ENCODE measurements at regions not wholly inside any gene's neighbourhood (a gene's known extent, or its start where the extent isn't known, plus 50 kb on each side); places are given as distances from the start of the nearest gene placed in this dataset.

DNA sequence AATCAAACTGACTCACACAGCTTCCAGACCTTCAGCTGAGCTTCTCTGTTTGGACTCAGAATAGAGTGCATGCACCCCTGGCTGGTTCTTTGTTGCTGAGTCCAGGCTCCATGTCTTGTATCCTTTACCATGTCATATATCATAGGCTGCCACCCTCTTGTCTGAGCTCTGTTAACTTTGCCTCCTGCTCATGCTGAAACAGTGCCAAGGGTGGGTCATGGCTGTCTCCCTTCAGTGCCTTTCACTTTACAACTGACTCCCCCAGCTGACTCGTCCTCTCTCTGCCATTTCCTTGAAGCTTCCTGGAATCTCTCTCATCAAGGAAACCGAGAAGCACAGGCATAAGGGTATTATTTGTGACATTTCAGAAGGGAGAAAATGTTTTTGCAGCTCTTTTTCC lies 885.3 kb downstream of the TTLL7 start:
- no peak for DNase-seq

DNA sequence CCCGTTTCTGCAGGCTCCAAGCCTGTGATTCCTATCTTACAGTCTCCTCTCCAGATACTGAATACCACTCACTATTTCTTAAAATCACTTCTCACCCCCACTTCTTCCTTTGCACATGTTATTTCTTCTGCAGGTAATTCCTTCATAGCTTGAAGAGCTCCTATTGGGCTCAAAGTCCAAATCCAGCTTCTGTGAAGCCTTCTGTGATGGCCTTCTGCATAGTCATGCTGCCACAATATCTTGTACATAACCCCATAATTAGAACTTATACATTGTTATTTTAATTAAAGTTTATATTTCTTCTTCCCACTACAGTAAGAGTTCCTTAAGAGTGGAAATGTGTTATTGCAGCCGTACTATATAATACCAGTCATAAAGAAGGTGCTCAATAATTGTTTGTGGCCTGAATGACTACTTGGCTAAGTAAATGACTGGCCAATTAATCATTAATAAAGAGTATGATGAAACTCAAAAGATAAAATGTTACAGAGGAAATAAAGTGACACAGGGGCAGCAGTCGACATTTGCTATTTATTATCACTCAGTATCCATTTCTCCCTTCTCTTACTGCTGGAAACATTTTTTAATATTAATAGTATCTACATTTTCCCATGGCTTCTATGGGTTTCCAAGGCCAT lies 886.6 kb downstream of the TTLL7 start:
- no peak for DNase-seq

DNA sequence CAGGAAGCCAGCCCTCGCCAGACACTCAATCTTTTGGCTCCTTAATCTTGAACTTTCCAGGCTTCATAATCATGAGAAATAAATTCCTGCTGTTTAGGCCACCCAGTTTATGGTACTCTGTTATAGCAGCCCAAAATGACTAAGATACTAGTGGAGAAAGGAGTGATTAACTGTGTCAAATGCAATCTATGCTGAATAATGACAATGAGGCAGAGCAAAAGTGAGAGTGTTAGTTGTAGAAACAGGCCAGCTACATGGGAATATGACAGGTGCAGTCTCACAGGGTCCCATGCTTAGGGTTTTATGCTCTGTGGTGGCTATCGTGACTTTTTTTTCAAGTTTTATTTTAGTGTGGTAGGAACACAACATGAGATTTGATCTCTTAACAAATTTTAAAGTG lies 888.8 kb downstream of the TTLL7 start:
- no peak for DNase-seq

- DNase-seq = no peak
Measured at GRCh38 chr1:83109692-83110091, 889.2 kb downstream of the TTLL7 start.

DNA sequence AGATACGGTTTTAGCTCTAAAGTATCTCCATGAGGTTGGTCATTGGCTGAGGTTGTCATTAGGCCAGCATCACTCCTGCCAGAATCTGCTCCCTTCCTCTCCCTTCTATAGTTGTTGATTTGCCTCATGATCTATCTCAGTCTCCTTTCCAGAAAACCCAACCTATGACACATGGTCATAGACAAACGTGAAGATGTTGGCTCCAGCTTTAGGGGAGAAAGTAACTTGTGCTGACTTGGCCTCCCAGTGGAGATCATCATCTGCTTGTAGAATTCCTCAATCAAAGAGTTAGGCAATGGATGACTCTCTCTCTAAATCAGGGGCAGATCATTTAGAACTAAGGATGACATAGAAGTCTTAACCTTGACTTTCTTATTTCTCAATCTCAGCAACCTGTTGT lies 894.4 kb downstream of the TTLL7 start:
- DNase-seq = no peak

DNA sequence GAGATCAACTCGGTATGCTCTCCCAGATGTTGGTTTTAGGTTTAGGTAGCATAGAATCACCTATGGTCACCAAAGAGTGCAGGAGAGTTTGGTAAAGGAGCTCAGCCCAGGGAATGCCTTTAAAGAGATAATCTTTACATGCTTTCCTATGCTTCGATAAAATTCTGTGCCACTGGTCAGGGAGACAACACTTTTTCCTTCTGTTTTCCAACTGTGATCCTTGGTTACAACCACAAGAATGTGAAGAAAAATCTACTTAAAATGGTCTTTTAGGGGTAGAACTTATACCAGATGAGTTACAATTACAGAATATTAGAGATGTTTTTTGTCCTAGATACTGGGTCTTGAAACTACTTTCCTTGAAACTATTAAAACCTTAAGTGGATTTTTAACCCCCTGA lies 895.6 kb downstream of the TTLL7 start:
- DNase-seq = no peak

- no peak for DNase-seq
Measured at GRCh38 chr1:83102630-83103071, 896.3 kb downstream of the TTLL7 start.

DNA sequence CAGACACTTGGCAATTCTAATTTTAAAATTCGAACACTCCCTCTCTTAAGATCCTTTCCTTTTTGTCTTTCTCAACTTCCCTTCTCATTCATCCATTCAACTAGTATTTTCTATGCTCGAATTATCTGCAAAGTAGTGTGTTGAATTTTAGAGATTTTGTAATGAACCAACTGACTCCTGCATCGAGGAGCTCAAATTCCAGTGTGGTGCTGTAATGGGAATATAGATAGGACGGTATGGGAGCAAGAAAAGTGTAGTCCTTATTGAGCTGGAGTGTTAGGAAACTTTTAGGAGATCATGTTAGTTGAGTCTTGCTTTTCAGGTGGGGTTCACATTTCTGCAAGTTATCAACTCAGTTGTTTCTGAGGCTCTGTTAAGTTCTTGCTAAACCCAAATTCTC lies 897.5 kb downstream of the TTLL7 start:
- no peak for DNase-seq

DNA sequence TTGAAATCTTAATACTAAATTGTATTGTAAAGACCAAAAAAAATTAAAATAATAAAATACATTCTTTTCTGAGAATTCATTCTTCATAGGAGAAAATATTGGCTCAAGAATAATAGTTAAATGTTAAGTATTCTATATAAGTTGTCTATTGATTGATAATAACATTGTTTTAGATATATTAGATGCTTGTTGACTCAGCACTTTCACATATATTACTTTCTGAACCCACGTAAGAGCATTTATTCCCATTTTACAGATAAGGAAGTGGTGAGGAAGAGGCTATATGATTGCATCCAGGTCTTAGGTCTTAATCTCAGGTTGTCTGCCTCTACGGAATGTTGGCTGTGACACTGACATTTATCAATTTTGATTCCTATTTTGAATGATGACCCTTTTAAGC lies 898.8 kb downstream of the TTLL7 start:
- no peak for DNase-seq

DNA sequence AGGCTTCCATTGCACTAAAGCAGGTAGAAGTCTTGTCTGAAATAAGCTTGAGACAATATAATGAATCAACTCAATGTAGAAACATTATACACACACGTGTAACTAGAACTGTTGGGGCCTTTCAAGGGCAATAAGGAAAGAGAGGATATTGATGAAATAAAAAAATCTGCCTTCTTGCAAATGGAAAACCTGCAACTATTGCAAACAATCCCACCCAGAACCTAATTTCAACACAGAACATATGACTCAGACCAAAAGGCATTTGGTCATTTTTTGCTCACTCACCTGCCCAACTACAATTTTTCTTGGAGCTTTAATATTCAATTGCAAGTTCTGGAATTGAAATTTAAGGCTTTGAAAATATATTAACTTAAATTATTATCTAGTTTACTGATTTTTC lies 900.1 kb downstream of the TTLL7 start:
- no peak for DNase-seq

DNA sequence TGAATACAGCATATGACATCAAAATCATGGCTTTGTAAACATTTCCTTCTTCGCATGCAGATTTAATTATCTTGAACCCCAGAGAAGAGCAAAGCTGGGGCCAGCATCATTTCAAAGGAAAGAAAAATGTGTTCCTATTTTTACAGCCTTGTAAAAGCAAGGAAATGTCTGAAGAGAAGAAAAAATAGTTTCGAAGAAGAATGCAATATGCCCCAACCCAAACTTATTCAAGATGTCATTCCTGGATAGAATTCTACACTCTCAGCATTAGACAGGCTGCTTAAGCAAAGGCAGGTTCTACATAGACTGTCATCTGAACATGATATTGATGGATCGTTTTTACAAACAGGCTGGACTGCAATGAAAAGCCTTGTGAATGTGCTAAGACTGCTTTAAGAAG lies 900.8 kb downstream of the TTLL7 start:
- no peak for DNase-seq

DNA sequence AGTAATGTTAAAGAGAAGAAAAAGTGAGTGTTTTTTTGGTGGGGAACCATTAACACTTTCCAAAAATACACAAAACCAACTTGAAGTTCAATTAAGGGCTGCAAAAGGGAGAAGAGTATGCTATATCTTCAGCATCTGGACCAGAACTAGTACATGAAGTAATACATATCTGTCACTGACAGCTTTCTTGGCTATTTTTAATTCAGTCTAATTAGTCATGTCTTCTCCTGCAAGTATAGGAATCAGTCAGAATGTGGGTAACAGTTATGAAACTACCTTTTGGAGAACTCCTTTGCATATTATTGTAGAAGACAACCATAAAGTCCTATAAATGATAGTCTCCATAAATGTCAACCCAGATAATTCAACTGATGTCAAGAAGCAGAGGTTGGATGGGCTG lies 901.2 kb downstream of the TTLL7 start:
- DNase-seq = no peak

DNA sequence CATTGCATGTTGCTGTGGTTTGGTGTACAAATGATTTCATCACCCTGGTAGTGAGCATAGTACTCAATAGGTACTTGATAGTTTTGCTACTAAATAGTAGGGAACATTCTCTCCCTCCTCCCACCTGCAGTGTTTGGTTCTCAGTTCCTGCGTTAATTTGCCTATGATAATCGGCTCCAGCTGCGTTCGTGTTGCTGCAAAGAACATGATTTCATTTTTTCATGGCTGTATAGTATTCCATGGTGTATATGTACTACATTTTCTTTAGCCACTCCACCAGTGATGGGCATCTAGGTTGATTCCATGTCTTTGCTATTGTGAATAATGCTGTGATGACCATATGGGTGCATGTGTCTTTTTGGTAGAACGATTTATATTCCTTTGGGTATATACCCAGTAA lies 903.4 kb downstream of the TTLL7 start:
- DNase-seq = no peak

DNA sequence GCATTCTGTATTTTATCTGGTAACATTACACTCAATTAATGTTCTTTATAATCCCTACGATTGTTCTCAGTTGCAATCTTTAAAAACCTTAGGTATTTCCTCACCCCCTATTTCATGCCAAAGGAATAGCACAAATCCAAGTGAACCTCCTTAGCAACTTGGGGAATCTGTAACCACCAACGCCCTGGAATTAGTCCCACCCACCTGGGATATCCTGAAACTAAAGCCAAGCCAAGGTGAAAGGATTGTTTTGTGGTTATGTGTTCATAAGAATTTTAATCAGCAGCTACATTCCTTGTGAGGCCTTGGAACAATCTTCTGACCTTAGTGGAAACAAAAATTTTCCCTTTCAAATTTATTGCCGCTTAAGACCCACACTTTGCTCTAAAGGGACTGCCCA lies 908.7 kb downstream of the TTLL7 start:
- no peak for DNase-seq

GRCh38 chr1:83087851-83088250 lies 911.1 kb downstream of the TTLL7 start:
- DNase-seq = no peak

GRCh38 chr1:83086986-83087512 lies 911.9 kb downstream of the TTLL7 start:
- DNase-seq = no peak

DNA sequence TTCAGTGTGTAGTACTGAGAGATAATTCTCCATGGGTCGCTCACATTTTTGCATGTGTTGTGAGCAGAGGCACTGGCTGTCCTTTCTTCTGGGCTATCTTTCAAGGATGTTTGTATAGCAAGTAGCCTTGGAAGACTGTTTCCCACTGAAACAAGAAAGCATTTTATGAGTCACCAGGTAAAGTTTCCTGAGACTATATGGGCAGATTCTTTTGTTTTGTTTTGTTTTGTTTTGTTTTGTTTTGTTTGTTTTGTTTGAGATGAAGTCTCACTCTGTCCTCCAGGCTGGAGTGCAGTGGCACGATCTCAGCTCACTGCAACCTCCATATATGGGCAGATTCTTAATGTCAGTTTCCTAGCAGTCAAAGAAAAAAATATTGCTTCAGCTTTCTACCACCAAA lies 912.6 kb downstream of the TTLL7 start:
- no peak for DNase-seq

GRCh38 chr1:83083589-83084224 lies 915.2 kb downstream of the TTLL7 start:
- DNase-seq = no peak

GRCh38 chr1:83077411-83077810 lies 921.5 kb downstream of the TTLL7 start:
- no peak for DNase-seq

DNA sequence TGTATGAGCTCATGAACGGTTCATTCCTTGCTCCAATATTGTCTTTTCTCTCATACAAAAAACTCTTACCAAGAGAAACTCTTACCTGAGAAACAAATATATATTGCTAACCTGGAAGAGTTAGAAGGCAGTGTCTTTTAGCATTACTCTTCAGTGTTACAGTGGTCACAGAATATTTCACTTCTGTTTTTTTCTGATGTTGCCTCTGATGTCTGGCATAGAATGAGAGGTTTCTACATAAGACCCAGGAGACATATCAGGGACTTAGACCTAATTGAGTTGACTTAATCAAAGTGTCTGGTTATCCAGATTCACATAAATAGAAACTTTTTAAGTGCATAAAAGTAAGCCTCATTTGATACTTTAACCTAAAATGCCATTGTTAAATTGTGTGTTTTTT lies 923.8 kb downstream of the TTLL7 start:
- no peak for DNase-seq

DNA sequence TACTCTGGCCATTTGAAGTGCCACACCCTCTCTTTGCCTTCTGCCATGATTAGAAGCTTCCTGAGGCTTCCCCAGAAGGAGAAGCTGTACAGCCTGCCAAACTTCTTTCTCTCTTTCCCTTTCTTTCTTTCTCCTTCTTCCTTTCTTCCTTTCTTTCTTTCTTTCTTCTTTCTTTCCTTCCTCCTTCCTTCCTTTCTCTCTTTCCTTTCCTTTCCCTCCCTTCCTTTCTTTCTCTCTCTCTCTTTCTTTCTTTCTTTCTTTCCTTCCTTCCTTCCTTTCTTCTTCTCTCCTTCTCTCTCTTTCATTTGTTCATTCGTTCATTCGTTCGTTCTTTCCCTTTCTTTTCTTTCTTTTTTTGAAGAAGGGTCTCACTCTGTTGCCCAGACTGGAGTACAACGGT lies 931.0 kb downstream of the TTLL7 start:
- DNase-seq = no peak

- no peak for DNase-seq
Measured at GRCh38 chr1:83065952-83066727, 932.8 kb downstream of the TTLL7 start.

DNA sequence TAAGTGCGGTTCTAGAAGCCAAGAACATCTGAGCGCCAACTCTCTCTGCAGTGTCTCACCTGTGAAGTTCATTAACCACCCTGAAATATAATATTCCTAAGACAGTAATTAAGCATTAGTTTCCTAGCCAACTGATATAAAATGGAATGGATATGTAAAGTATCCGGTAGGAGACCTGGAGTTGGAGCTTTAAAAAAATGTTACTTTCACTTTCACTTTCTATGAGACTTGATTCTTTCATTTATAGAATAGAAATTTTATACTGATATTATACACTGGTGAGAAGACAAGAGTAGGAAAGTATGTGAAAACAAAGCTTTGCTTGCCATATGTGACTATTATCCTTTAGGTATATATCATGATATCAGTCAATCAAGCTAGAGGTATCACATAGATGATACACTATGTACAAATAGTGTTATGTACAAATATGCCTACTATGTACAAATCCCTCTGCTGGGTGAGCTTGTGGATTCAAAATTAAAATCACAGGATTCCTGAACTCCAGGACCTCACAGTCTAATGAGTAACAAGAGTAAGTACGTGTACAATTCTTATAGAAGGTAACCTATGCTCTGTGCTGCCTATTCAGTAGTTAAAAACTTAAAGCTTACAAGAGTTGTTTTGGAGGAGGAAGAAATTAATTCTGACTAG lies 934.2 kb downstream of the TTLL7 start:
- no peak for DNase-seq
